ENCODE measurements at regions not wholly inside any gene's neighbourhood (a gene's known extent, or its start where the extent isn't known, plus 50 kb on each side); places are given as distances from the start of the nearest gene placed in this dataset.

GRCh38 chr20:48276021-48276342, 490.7 kb upstream of the SULF2 start:
- TF ChIP-seq POLR2A (IDR thresholded peaks at IDR 0.05) (no peak), CTCF (IDR thresholded peaks at IDR 0.05) (no peak)

Measured in esophagus squamous epithelium (tissue), 4 donors.